HG03066 (cell line): ENCODE measurements at regions not wholly inside any gene's neighbourhood (a gene's known extent, or its start where the extent isn't known, plus 50 kb on each side); places are given as distances from the start of the nearest gene placed in this dataset.
"Not testable (repeated sequence)": the region's sequence is repeated elsewhere in the genome, so short reads cannot be mapped to it uniquely, and the experiment has no call there.

Experiments
- ATAC-seq: cut with Tn5 transposase; IDR thresholded peaks from one replicate; pipeline ENCODE4 v1.9.1; 2021; ENCODE audit warnings: low read depth; ENCODE audit not compliant: unreplicated experiment

- ATAC-seq = no peak
Measured at GRCh38 chr3:33956206-33956605, 157.8 kb downstream of the PDCD6IP start.

- ATAC-seq = no peak
Measured at GRCh38 chr3:33956776-33957175, 158.3 kb downstream of the PDCD6IP start.

- no peak for ATAC-seq
Measured at GRCh38 chr3:33957176-33957575, 158.7 kb downstream of the PDCD6IP start.

GRCh38 chr3:33958661-33959060 is 160.2 kb downstream of the PDCD6IP start:
- no peak for ATAC-seq

GRCh38 chr3:33962396-33962795 is 164.0 kb downstream of the PDCD6IP start:
- no peak for ATAC-seq

- ATAC-seq = not testable (repeated sequence)
Measured at GRCh38 chr3:33970180-33970579, 171.8 kb downstream of the PDCD6IP start.

GRCh38 chr3:33971055-33971454 is 172.6 kb downstream of the PDCD6IP start:
- no peak for ATAC-seq

GRCh38 chr3:33975463-33975862 is 177.0 kb downstream of the PDCD6IP start:
- ATAC-seq = no peak

- no peak for ATAC-seq
Measured at GRCh38 chr3:33977227-33977626, 178.8 kb downstream of the PDCD6IP start.

- no peak for ATAC-seq
Measured at GRCh38 chr3:33980252-33980651, 181.8 kb downstream of the PDCD6IP start.

- no peak for ATAC-seq
Measured at GRCh38 chr3:33982269-33982798, 183.9 kb downstream of the PDCD6IP start.

GRCh38 chr3:33982949-33983348 is 184.5 kb downstream of the PDCD6IP start:
- not testable (repeated sequence) for ATAC-seq

- no peak for ATAC-seq
Measured at GRCh38 chr3:33989229-33989628, 190.8 kb downstream of the PDCD6IP start.

GRCh38 chr3:33991673-33992072 is 193.2 kb downstream of the PDCD6IP start:
- ATAC-seq = no peak

GRCh38 chr3:33993631-33994030 is 195.2 kb downstream of the PDCD6IP start:
- no peak for ATAC-seq

- ATAC-seq = no peak
Measured at GRCh38 chr3:33994568-33994967, 196.1 kb downstream of the PDCD6IP start.

- ATAC-seq = no peak
Measured at GRCh38 chr3:34000301-34000700, 201.9 kb downstream of the PDCD6IP start.

- ATAC-seq = no peak
Measured at GRCh38 chr3:34001022-34001421, 202.6 kb downstream of the PDCD6IP start.

GRCh38 chr3:34001990-34002389 is 203.6 kb downstream of the PDCD6IP start:
- ATAC-seq = no peak

- ATAC-seq = no peak
Measured at GRCh38 chr3:34002569-34003100, 204.2 kb downstream of the PDCD6IP start.

- no peak for ATAC-seq
Measured at GRCh38 chr3:34005886-34006285, 207.5 kb downstream of the PDCD6IP start.

GRCh38 chr3:34008191-34008590 is 209.8 kb downstream of the PDCD6IP start:
- no peak for ATAC-seq
